ENCODE measurements at regions not wholly inside any gene's neighbourhood (a gene's known extent, or its start where the extent isn't known, plus 50 kb on each side); places are given as distances from the start of the nearest gene placed in this dataset.
A peak's percentile ranks its signal among the peaks of the same experiment; 100 is the strongest.

- no peak for DNase-seq
These were observed 144.2 kb downstream of the IRF8 start for GRCh38 chr16:86042996-86043725.

DNA sequence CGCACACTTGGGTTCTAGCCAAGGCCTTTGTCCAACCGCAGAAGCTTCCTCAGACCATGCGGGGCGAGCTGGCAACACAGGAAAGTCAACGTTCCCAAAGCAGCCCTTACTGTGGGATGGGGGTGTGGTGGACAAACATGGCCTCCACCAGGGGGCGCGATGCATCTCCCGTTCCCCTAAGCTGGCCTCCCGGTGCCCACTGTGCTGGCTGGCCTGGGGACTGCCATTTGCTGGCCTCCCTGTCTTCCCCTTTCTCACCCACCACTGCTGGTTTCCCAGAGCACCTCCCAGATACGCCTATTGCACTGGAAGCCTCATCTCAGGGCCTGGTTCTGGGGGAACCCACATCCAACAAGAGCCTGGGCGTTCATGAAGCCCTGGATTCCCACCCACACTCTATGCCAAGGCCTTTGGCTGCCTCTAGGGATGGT lies 145.3 kb downstream of the IRF8 start:
- peak; percentile 74 for DNase-seq

DNA sequence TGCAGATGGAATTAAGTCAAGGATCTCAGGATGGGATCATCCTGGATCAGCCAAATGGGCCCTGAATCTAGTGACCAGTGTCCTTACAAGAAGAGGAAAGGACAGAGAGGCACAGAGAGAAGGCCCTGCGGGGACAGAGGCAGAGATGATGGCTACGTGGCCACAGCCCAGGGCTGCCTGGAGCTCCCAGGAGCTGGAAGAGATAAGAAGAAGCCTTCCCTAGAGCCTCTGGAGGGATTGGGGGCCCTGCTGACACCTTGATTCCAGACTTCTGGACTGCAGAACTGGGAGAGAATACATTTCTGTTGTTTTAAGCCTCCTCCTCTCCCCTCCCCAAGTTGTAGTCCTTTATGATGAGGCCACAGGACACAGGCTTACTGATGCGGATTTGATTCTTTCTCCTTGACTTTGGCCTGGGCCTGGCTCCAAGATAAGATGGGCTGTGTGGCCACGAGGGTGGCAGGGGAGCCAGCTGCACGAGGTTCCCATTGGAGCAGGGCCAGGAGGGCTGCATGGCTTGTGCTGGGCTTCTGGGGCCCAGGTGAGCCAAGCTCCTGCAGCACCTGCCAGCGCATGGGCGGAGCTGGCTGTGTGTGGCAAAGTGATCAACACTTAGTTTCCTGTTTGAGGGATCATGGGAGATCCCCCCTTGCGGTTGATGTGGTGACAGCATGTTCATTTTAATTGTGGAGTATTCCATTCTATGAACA lies 146.1 kb downstream of the IRF8 start:
- peak; percentile 35 for DNase-seq

GRCh38 chr16:86045591-86045971 lies 146.6 kb downstream of the IRF8 start:
- DNase-seq, result no peak

DNA sequence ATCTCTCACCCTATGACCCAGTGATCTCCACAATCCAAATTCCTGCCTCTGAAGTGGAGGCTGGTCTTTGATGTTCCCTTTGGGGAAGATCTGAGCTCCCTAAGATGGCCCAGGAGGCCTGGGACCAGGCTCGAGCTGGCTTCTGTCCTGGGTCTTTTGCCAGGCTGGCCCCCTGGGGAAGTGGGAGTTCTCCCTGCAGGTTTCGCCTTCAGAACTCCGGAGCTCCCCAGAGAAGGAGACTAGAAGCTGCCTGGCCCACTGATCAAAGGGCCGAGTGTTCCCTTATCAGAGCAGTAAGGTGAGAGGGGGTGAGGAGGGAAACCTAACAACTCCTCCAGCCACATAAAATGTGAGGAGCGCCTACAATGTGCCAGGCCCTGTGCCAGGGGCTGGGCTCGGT lies 147.1 kb downstream of the IRF8 start:
- DNase-seq, result no peak

- DNase-seq, result peak; percentile 50
These were observed 147.8 kb downstream of the IRF8 start for GRCh38 chr16:86046667-86047270.

GRCh38 chr16:86048221-86048620 lies 149.3 kb downstream of the IRF8 start:
- no peak for DNase-seq

GRCh38 chr16:86048882-86049585 lies 150.1 kb downstream of the IRF8 start:
- no peak for DNase-seq

- DNase-seq, result no peak
These were observed 150.7 kb downstream of the IRF8 start for GRCh38 chr16:86049641-86050040.

DNA sequence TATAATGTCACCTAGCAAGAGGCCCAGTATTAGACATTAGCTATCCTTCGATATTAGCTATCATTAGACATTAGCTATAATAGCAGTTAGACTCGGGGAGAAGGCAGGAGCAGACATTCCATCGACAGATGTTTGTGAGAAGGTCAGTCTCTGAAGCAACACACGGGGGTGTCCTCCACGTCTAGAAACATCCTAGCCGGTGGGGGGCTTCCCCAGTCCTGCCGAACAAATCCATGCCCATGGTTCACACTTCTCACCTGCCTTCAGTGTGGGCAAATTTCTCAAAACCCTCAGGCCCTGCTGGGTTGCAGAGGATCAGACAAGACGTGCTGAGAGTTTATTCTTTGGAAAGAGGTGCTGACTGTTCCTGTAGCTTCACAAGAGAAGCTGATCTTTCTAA lies 151.1 kb downstream of the IRF8 start:
- DNase-seq, result no peak

DNA sequence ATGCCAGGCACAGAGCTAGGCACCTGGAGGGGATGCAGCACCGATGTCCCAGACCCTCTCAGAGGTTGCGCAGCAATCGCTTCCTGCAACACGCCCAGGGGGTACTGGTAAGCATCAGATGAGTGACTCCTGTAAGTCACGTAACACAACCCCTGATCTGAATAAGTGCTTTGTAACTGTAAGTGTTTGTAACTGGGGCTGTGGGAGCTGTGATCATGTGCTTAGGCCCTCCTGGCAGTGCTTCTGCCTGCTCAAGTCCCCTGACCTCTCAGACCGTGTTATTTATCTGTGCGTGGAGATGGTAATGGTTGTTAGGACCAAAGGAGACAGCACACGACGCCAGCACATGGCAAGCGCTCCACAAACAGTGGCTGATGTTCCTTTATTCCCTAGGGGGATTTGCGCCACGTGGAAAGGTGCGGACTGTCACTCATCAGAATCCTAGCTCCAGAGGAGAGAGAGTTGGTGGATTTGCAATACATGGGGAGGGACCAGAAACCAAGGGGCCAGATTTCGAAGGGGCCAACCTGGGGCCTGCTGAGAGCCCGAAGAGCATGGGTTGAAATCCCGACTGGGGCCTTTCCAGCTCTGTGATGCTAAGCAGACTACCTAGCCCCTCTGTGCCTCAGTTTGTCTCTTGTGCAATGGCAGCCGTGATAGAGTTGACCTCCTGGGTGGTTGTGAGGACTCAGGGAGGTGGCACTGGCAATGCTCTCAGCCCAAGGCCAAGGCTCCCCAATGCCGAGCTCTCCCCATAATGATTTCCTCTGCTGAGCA lies 151.8 kb downstream of the IRF8 start:
- DNase-seq, result no peak

- no peak for DNase-seq
These were observed 152.6 kb downstream of the IRF8 start for GRCh38 chr16:86051368-86052114.

- DNase-seq, result no peak
These were observed 153.2 kb downstream of the IRF8 start for GRCh38 chr16:86052115-86052670.

- DNase-seq, result no peak
These were observed 154.0 kb downstream of the IRF8 start for GRCh38 chr16:86052926-86053325.

- DNase-seq, result no peak
These were observed 160.6 kb downstream of the IRF8 start for GRCh38 chr16:86059253-86060171.

DNA sequence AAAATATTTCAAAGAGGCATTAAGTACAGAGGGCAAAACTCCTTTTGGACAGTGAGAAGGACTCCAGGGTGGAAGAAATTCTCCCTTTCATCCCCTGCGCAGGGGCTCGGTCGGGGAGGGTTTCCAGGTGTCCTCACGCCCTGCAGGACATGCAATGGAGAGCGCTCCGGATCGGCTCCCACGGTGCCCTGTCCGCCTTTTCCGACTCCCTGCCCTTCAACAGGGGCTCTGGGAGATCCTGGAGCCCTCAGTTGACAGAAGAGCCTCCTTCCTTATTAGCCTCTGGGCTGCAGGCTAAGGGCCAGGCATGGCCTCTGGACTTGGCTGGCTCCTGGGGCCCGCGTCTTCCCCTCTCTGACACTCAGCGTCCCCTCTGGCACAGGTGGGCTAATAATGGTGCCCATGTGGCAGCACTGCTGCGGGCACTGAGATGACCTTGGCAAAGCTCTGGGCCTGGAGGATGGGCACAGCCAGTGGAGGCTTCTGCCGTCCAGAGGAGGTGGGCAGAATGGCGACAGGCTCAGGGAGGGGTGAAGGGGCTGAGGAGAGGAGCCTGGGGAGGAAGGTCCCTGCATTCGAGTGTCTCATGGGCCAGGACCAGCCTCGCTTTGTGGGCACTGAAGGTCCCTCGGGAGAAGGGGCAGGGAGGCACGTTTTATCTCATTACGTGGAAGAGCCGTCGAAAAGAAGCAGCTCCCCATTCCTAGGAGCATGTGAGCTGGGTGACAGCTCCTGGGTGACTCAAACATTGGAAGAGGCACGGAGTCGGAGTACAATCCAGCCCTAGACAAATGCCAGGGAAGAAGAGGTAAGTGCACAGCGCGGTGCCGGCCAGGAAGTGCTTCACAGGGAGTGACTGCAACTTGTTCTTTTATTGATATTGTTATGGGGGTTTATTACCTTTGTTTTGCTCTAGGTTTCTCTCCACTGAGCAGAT lies 161.7 kb downstream of the IRF8 start:
- no peak for DNase-seq

- no peak for DNase-seq
These were observed 162.3 kb downstream of the IRF8 start for GRCh38 chr16:86061318-86061695.

DNA sequence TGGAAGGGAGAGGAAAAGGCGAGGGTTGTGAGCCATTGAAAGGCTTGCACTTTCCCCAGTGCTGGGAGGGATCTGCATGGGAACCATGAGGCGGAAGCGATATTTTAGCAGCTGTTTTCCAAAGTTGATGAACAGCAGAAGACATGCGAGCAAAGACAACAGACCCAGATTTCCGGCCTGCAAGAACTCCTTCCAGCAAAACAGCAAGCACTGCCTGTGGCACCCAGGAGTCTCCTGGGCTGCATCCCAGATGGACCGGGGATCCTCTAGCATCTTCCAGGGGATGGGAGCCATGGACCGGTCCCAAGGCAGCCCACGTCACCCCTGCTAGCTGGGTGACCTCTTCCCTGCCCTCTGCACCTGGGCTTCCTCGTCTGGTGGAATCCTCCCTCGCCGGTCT lies 162.8 kb downstream of the IRF8 start:
- no peak for DNase-seq

GRCh38 chr16:86062271-86062965 lies 163.5 kb downstream of the IRF8 start:
- no peak for DNase-seq

All from hematopoietic multipotent progenitor cell treated with erythropoietin and hydrocortisone succinate and interleukin-3 and kit ligand, for 4 days (in vitro differentiated cells).